Transverse colon (tissue), 4 donors: ENCODE measurements at regions not wholly inside any gene's neighbourhood (a gene's known extent, or its start where the extent isn't known, plus 50 kb on each side); places are given as distances from the start of the nearest gene placed in this dataset.

Source experiments
- DNase-seq: peaks from one replicate; pipeline ENCODE4 v3.0.0-alpha.2; 2019
- H3K27ac ChIP-seq, 4 donors: fragments of 200-600 bp; sonication (generic); 2 replicates each; pipeline ENCODE4 v1.5.1; 2016 to 2018; ENCODE audit warnings: inconsistent platforms in 4 of 4
- H3K27me3 ChIP-seq: fragments of 200-600 bp; sonication (generic); 2 replicates; pipeline ENCODE4 v1.5.1; 2017; ENCODE audit warnings: inconsistent platforms
- H3K36me3 ChIP-seq, 4 donors: fragments of 200-600 bp; sonication (generic); 2 replicates each; pipeline ENCODE4 v1.5.1; 2017 to 2019; ENCODE audit warnings: inconsistent platforms in 4 of 4
- H3K4me1 ChIP-seq, 4 donors: fragments of 200-600 bp; sonication (generic); 2 replicates each; pipeline ENCODE4 v1.5.1; 2017 to 2020; ENCODE audit warnings: inconsistent platforms in 4 of 4
- H3K4me3 ChIP-seq, 4 donors: fragments of 200-600 bp; sonication (generic); 1 replicate in 1 of 4; 2 replicates in 3 of 4; pipeline versions ENCODE4 v1.5.1 to v1.6.1; 2017 to 2019; ENCODE audit warnings: inconsistent platforms in 4 of 4
- H3K9me3 ChIP-seq, 2 donors: fragments of 200-600 bp; sonication (generic); 2 replicates each; pipeline ENCODE4 v1.5.1; 2017 to 2019; ENCODE audit warnings: inconsistent platforms in 2 of 2
- EP300 ChIP-seq: sonication (generic); formaldehyde crosslinking; IDR thresholded peaks from one replicate; pipeline ENCODE4 v1.6.1; 2017; ENCODE audit warnings: antibody characterized with exemption, low read depth
- POLR2A ChIP-seq: fragments of 450-650 bp; IDR thresholded peaks from one replicate; pipeline ENCODE4 v1.6.1; 2016; ENCODE audit warnings: antibody characterized with exemption, mild to moderate bottlenecking, moderate library complexity
- POLR2AphosphoS5 ChIP-seq, 3 donors: sonication (generic); formaldehyde crosslinking; IDR thresholded peaks; one replicate each; pipeline ENCODE4 v1.6.1; 2016; ENCODE audit warnings: antibody characterized with exemption in 3 of 3
- WGBS, 2 donors: methylation state at CpG; one replicate each; pipeline ENCODE4 v1.1.5; 2018; ENCODE audit warnings: low coverage in 1 of 2; 5-methylcytosine and 5-hydroxymethylcytosine counted together
- in situ Hi-C, 4 donors: fragments of 200-750 bp; cut with MboI; loops; one replicate each; pipeline versions ENCODE4 v1.15.0 to v1.15.1; 2017; ENCODE audit warnings: low sequenced_read_pairs in 3 of 4, low pct_ligation_motif_present in 1 of 4, low pct_unique_long_range_greater_than_20kb in 1 of 4
- intact Hi-C: fragments of 100-400 bp; cut with DNase I; formaldehyde crosslinking; loops from one replicate; pipeline ENCODE4 v1.15.1; 2023; ENCODE audit warnings: low total_unique reads
- TF ChIP-seq, protein P1 (sequence below), 5 experiments: fragments of 200-600 bp in 3 of 5; fragments of 450-650 bp in 2 of 5; sonication (generic) in 3 of 5; IDR thresholded peaks; 1 replicate in 2 of 5; 2 replicates in 3 of 5; pipeline ENCODE4 v1.5.1; 2016 to 2017; ENCODE audit warnings: antibody characterized with exemption in 5 of 5, inconsistent platforms in 3 of 5, mild to moderate bottlenecking in 2 of 5, moderate library complexity in 1 of 5

DNA sequence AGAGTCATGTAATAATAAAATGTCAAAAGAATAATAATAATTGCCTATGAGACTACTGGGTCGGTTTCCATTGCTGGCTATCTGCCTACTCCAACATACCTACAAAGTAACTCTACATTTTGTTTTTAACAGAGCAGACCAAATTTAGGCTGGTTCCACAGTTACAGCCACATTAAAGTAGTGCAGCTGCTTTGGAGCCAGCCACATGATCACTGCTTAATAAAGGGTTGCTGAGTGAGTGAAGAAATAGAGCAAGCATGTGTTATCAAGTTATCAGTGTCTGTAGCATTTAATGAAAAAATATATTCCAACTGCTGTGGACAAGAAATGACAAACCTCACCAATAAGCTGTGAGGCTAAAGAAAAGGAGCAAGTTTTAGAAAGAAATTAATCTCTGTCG lies 782.3 kb downstream of the PCDH18 start:
- no peaks in the 10 kb centered on the region for H3K36me3 ChIP-seq
- TF ChIP-seq POLR2AphosphoS5 (IDR thresholded peaks at IDR 0.05) = no peak
- TF ChIP-seq EP300 = no peak
- no peak for TF ChIP-seq POLR2A
- TF ChIP-seq, protein P1, sequence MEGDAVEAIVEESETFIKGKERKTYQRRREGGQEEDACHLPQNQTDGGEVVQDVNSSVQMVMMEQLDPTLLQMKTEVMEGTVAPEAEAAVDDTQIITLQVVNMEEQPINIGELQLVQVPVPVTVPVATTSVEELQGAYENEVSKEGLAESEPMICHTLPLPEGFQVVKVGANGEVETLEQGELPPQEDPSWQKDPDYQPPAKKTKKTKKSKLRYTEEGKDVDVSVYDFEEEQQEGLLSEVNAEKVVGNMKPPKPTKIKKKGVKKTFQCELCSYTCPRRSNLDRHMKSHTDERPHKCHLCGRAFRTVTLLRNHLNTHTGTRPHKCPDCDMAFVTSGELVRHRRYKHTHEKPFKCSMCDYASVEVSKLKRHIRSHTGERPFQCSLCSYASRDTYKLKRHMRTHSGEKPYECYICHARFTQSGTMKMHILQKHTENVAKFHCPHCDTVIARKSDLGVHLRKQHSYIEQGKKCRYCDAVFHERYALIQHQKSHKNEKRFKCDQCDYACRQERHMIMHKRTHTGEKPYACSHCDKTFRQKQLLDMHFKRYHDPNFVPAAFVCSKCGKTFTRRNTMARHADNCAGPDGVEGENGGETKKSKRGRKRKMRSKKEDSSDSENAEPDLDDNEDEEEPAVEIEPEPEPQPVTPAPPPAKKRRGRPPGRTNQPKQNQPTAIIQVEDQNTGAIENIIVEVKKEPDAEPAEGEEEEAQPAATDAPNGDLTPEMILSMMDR (IDR thresholded peaks at IDR 0.05) = no peak
- in situ Hi-C loops = no loop called here
- 73 to 78% methylated on average over 2 of the region's 2 CpGs for WGBS, 2 donors
- H3K4me1 ChIP-seq = no peaks in the 10 kb centered on the region
- no peaks in the 10 kb centered on the region for H3K9me3 ChIP-seq
- H3K27ac ChIP-seq = no peak overlapping the region
- H3K27me3 ChIP-seq = no peaks in the 10 kb centered on the region
- DNase-seq = no peak
- intact Hi-C loops = no loop called here
- no peak overlapping the region for H3K4me3 ChIP-seq

DNA sequence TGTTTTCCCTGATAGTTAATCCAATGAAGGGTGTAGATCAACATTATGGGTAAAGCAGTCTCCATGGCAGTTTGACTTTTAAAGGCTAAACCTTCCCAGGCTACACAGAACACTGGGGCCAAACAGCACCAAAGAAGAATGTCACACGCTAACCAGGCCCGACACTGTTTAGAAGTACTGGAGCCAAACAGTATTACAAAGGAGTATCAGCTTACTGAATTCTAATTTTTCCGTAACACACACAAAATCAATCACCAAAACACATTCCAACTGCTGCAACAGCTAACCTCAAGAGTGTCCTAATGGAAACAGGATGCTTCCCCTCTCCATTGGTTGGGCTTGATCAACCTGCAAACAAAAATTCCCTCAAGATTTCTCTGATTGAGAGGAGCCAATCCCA lies 783.5 kb downstream of the PCDH18 start:
- Histone ChIP-seq H3K4me3 (no peak overlapping the region), H3K4me1 (no peaks in the 10 kb centered on the region), H3K27ac (no peak overlapping the region), H3K9me3 (peaks cover 0 to under 1% of the 10 kb centered on the region in 2 donors), H3K27me3 (no peaks in the 10 kb centered on the region), H3K36me3 (no peaks in the 10 kb centered on the region)
- WGBS, 2 donors = 85% methylated on average over 3 of the region's 3 CpGs; no CpG with 5 or more reads in 1 of the 2 donors
- DNase-seq = no peak
- TF ChIP-seq, protein P1 (IDR thresholded peaks at IDR 0.05) = no peak
- TF ChIP-seq POLR2AphosphoS5 (IDR thresholded peaks at IDR 0.05) (no peak), EP300 (no peak), POLR2A (no peak)
- intact Hi-C loops = no loop called here
- in situ Hi-C loops = no loop called here

GRCh38 chr4:136748165-136748564 lies 784.1 kb downstream of the PCDH18 start:
- Histone ChIP-seq H3K27ac (no peak overlapping the region), H3K36me3 (no peaks in the 10 kb centered on the region), H3K4me3 (no peak overlapping the region), H3K27me3 (no peaks in the 10 kb centered on the region), H3K9me3 (peaks cover 0 to 3% of the 10 kb centered on the region in 2 donors), H3K4me1 (no peaks in the 10 kb centered on the region)
- intact Hi-C loops = no loop called here
- no peak for DNase-seq
- no peak for TF ChIP-seq POLR2A
- TF ChIP-seq, protein P1 (IDR thresholded peaks at IDR 0.05) = no peak
- TF ChIP-seq POLR2AphosphoS5 (IDR thresholded peaks at IDR 0.05) = no peak
- TF ChIP-seq EP300 = no peak
- in situ Hi-C loops = no loop called here
- 79 to 81% methylated on average over 1 of the region's 1 CpG for WGBS, 2 donors

- H3K27ac ChIP-seq = no peak overlapping the region
- in situ Hi-C loops = no loop called here
- 100% methylated on average over 1 of the region's 1 CpG for WGBS, 2 donors
- peaks cover 0 to 3% of the 10 kb centered on the region in 2 donors for H3K9me3 ChIP-seq
- no peak for DNase-seq
- no peaks in the 10 kb centered on the region for H3K4me1 ChIP-seq
- no peak overlapping the region for H3K4me3 ChIP-seq
- TF ChIP-seq POLR2AphosphoS5 (IDR thresholded peaks at IDR 0.05) = no peak
- TF ChIP-seq, protein P1 (IDR thresholded peaks at IDR 0.05) = no peak
- TF ChIP-seq POLR2A = no peak
- TF ChIP-seq EP300 = no peak
- no peaks in the 10 kb centered on the region for H3K36me3 ChIP-seq
- no peaks in the 10 kb centered on the region for H3K27me3 ChIP-seq
- intact Hi-C loops = no loop called here
These were observed 789.1 kb downstream of the PCDH18 start for GRCh38 chr4:136743238-136743637.
